Suprapubic skin (tissue), 4 donors: ENCODE measurements at regions not wholly inside any gene's neighbourhood (a gene's known extent, or its start where the extent isn't known, plus 50 kb on each side); places are given as distances from the start of the nearest gene placed in this dataset.
"Not testable (repeated sequence)": the region's sequence is repeated elsewhere in the genome, so short reads cannot be mapped to it uniquely, and the experiment has no call there.

ENCODE experiments used
- DNase-seq, 2 donors: peaks; one replicate each; pipeline ENCODE4 v3.0.0-alpha.2; 2019; ENCODE audit warnings: low spot score in 2 of 2
- H3K27ac ChIP-seq: fragments of 200-600 bp; sonication (generic); one replicate; pipeline ENCODE4 v1.5.1; 2019
- H3K27me3 ChIP-seq: fragments of 200-600 bp; sonication (generic); one replicate; pipeline ENCODE4 v1.5.1; 2019
- H3K36me3 ChIP-seq: fragments of 200-600 bp; sonication (generic); one replicate; pipeline ENCODE4 v1.5.1; 2019
- H3K4me1 ChIP-seq: fragments of 200-600 bp; sonication (generic); one replicate; pipeline ENCODE4 v1.5.1; 2019
- H3K4me3 ChIP-seq: fragments of 200-600 bp; sonication (generic); one replicate; pipeline ENCODE4 v1.5.1; 2019; ENCODE audit warnings: mild to moderate bottlenecking
- H3K9me3 ChIP-seq: fragments of 200-600 bp; sonication (generic); one replicate; pipeline ENCODE4 v1.5.1; 2019
- EP300 ChIP-seq: sonication (generic); formaldehyde crosslinking; IDR thresholded peaks from one replicate; pipeline ENCODE4 v1.6.1; 2017; ENCODE audit warnings: antibody characterized with exemption
- POLR2A ChIP-seq, 2 donors: fragments of 450-650 bp; IDR thresholded peaks; one replicate each; pipeline ENCODE4 v1.6.1; 2017; ENCODE audit warnings: antibody characterized with exemption in 2 of 2, mild to moderate bottlenecking in 2 of 2, moderate library complexity in 2 of 2
- POLR2AphosphoS5 ChIP-seq, 3 donors: sonication (generic); formaldehyde crosslinking; IDR thresholded peaks; one replicate each; pipeline ENCODE4 v1.6.1; 2017; ENCODE audit warnings: antibody characterized with exemption in 3 of 3
- WGBS: methylation state at CpG from one replicate; pipeline ENCODE4 v1.1.5; 2018; 5-methylcytosine and 5-hydroxymethylcytosine counted together
- TF ChIP-seq, protein P1 (sequence below), 2 donors: fragments of 200-600 bp in 1 of 2; fragments of 450-650 bp in 1 of 2; sonication (generic) in 1 of 2; IDR thresholded peaks; one replicate each; pipeline ENCODE4 v1.5.1; 2016 to 2019; ENCODE audit warnings: antibody characterized with exemption in 2 of 2, mild to moderate bottlenecking in 1 of 2, moderate library complexity in 1 of 2

DNA sequence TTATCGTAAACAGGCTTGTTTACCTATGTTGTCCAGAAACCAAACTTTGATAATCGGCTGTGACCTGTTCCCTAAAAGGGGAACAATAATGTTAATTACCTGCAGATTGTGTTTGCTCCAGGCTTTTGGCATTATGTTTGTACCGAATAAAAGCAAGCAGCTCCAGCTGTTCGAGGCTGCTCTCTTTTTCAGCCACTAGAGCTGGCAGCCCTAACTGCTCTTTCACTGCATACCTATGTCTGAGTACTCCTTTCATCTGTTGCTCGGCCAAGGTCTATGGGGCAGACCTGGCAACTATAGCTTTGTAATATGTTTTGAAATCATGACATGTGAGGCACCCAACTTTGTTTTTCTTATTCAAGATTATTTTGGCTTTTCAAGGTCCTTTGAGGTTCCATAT lies 77.8 kb upstream of the EHBP1 start:
- 74% methylated on average over 5 of the region's 5 CpGs for WGBS

DNA sequence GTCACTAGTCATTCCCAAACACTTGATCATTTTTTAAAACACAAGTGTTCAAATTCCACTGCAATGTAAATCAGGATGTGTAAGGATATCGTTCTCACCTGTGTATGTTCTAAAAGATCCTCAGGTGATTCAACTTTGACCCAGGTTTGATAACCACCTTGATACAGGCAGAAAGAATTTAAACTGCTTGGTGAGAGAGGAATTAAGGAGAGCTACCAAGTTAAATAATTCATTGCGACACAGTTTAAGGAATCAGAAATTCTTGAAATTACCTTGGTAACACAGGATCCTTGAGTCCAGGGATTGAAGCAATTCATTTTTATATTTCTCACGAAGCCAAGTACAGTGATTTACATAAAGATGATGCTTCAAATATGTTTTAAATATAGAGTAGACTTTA lies 80.7 kb upstream of the EHBP1 start:
- WGBS = 79% methylated on average over 3 of the region's 3 CpGs
- H3K27me3 ChIP-seq = no peaks in the 10 kb centered on the region
- no peaks in the 10 kb centered on the region for H3K36me3 ChIP-seq
- DNase-seq = no peak
- no peak overlapping the region for H3K27ac ChIP-seq
- no peaks in the 10 kb centered on the region for H3K4me1 ChIP-seq
- H3K9me3 ChIP-seq = no peaks in the 10 kb centered on the region
- no peak overlapping the region for H3K4me3 ChIP-seq
- TF ChIP-seq, protein P1, sequence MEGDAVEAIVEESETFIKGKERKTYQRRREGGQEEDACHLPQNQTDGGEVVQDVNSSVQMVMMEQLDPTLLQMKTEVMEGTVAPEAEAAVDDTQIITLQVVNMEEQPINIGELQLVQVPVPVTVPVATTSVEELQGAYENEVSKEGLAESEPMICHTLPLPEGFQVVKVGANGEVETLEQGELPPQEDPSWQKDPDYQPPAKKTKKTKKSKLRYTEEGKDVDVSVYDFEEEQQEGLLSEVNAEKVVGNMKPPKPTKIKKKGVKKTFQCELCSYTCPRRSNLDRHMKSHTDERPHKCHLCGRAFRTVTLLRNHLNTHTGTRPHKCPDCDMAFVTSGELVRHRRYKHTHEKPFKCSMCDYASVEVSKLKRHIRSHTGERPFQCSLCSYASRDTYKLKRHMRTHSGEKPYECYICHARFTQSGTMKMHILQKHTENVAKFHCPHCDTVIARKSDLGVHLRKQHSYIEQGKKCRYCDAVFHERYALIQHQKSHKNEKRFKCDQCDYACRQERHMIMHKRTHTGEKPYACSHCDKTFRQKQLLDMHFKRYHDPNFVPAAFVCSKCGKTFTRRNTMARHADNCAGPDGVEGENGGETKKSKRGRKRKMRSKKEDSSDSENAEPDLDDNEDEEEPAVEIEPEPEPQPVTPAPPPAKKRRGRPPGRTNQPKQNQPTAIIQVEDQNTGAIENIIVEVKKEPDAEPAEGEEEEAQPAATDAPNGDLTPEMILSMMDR (IDR thresholded peaks at IDR 0.05) = no peak
- TF ChIP-seq POLR2A (IDR thresholded peaks at IDR 0.05) = no peak
- TF ChIP-seq POLR2AphosphoS5 (IDR thresholded peaks at IDR 0.05) = no peak
- no peak for TF ChIP-seq EP300

More for the DNA sequence above, 77.8 kb upstream of the EHBP1 start:
- Histone ChIP-seq H3K4me3 (no peak overlapping the region), H3K9me3 (no peaks in the 10 kb centered on the region), H3K36me3 (no peaks in the 10 kb centered on the region), H3K4me1 (no peaks in the 10 kb centered on the region), H3K27ac (no peak overlapping the region), H3K27me3 (no peaks in the 10 kb centered on the region)
- TF ChIP-seq POLR2AphosphoS5 (IDR thresholded peaks at IDR 0.05) (no peak), POLR2A (IDR thresholded peaks at IDR 0.05) (no peak), EP300 (no peak)
- TF ChIP-seq, protein P1 (IDR thresholded peaks at IDR 0.05) = no peak
- no peak for DNase-seq

DNA sequence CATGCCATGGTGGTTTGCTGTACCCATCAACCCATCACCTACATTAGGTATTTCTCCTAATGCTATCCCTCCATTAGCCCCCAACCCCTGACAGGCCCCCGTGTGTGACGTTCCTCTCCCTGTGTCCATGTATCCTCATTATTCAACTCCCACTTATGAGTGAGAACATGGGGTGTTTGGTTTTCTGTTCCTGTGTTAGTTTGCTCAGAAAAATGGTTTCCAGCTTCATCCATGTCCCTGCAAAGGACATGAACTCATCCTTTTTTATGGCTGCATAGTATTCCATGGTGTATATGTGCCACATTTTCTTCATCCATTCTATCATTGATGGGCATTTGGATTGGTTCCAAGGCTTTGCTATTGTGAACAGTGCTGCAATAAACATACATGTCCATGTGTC lies 89.0 kb upstream of the EHBP1 start:
- not testable (repeated sequence) for H3K27me3 ChIP-seq, H3K27ac ChIP-seq, H3K4me1 ChIP-seq, H3K4me3 ChIP-seq, H3K36me3 ChIP-seq, H3K9me3 ChIP-seq, DNase-seq
- 94% methylated on average over 2 of the region's 2 CpGs for WGBS

DNA sequence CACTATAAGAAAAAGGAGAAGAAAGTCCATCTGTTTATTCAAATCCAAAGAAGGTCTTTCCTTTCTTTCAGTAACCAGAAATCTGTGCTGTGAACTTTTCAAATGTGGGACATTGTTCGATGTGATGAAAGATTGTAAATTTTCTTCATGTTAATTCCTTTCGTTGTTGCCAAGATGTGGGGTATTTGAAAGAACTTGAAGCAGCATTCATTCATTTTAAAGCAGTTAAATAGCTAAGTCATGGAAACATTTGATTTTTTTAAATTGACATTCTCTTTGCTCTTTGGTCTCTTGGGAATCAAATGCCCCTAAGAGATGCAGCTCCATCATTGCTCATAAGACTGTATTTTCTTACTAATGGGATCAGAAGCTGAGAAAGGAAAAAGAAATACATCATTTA lies 93.7 kb upstream of the EHBP1 start:
- Histone ChIP-seq H3K36me3 (no peaks in the 10 kb centered on the region), H3K27ac (no peak overlapping the region), H3K4me1 (no peaks in the 10 kb centered on the region), H3K27me3 (no peaks in the 10 kb centered on the region), H3K4me3 (no peak overlapping the region), H3K9me3 (no peaks in the 10 kb centered on the region)
- no peak for DNase-seq
- 32% methylated on average over 2 of the region's 2 CpGs for WGBS
- TF ChIP-seq, protein P1 (IDR thresholded peaks at IDR 0.05) = no peak
- TF ChIP-seq EP300 = no peak

DNA sequence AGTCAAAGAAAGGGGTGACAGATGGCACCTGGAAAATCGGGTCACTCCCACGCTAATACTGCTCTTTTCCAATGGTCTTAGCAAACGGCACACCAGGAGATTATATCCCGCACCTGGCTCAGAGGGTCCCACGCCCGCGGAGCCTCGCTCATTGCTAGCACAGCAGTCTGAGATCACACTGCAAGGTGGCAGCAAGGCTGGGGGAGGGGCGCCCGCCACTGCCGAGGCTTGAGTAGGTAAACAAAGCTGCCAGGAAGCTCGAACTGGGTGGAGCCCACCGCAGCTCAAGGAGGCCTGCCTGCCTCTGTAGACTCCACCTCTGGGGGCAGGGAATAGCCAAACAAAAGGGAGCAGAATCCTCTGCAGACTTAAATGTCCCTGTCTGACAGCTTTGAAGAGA lies 99.5 kb upstream of the TMEM17 start:
- not testable (repeated sequence) for H3K9me3 ChIP-seq, H3K27me3 ChIP-seq, H3K27ac ChIP-seq, H3K4me3 ChIP-seq, H3K36me3 ChIP-seq, DNase-seq, H3K4me1 ChIP-seq
- WGBS = 100% methylated on average over 1 of the region's 13 CpGs

DNA sequence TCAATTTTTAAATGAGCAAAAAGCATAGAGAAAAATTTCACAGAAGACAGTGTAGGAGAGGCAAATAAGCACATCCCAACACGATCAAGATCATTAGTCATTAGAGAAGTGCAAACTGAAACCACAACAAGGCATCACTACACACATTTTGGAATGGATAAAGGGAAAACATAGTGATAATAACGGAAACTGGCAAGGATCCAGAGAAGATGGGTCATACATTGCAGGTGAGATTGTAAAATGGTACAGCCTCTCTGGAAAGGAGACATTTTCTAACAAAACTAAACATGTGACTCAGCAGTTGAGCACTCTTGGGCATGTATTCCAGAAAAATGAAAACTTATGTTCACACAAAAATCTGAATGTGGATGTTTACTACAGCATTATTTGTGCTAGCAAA lies 98.3 kb upstream of the TMEM17 start:
- no peak for DNase-seq
- H3K9me3 ChIP-seq = no peaks in the 10 kb centered on the region
- H3K27me3 ChIP-seq = no peaks in the 10 kb centered on the region
- H3K36me3 ChIP-seq = no peaks in the 10 kb centered on the region
- 50% methylated on average over 2 of the region's 2 CpGs for WGBS
- TF ChIP-seq, protein P1 (IDR thresholded peaks at IDR 0.05) = no peak
- TF ChIP-seq POLR2A (IDR thresholded peaks at IDR 0.05) = no peak
- no peak for TF ChIP-seq EP300
- no peak for TF ChIP-seq POLR2AphosphoS5 (IDR thresholded peaks at IDR 0.05)
- no peaks in the 10 kb centered on the region for H3K4me1 ChIP-seq
- no peak overlapping the region for H3K4me3 ChIP-seq
- H3K27ac ChIP-seq = no peak overlapping the region
